ENCODE measurements at regions not wholly inside any gene's neighbourhood (a gene's known extent, or its start where the extent isn't known, plus 50 kb on each side); places are given as distances from the start of the nearest gene placed in this dataset.

GRCh38 chr7:156261581-156261980 lies 379.0 kb upstream of the RNF32 start:
- Histone ChIP-seq H3K27ac (ENCODE audit: insufficient read depth, low read depth, low read length) (no peak overlapping the region), H3K9me3 (replicated peaks; ENCODE audit: control insufficient read depth, insufficient read depth, low read length) (no peaks in the 10 kb centered on the region), H3K4me3 (replicated peaks in 1 of 3; ENCODE audit: insufficient read depth in 1 of 3, low read depth in 1 of 3, low read length in 3 of 3) (no peak overlapping the region), H3K9me1 (replicated peaks; ENCODE audit: control insufficient read depth, extremely low read depth, insufficient read depth, low read length) (no peaks in the 10 kb centered on the region), H3K79me2 (ENCODE audit: control insufficient read depth, insufficient read depth, low read length) (no peaks in the 10 kb centered on the region), H3K4me1 (ENCODE audit: control insufficient read depth, extremely low read depth, insufficient read depth, low read length) (no peaks in the 10 kb centered on the region), H3K9ac (replicated peaks; ENCODE audit: extremely low read depth, insufficient read depth, low read length) (no peak overlapping the region), H3K27me3 (ENCODE audit: control insufficient read depth in 2 of 2, insufficient read depth in 2 of 2, low read length in 2 of 2) (no peaks in the 10 kb centered on the region), H4K20me1 (replicated peaks; ENCODE audit: control insufficient read depth, extremely low read depth, insufficient read depth, low read length) (no peaks in the 10 kb centered on the region), H3K36me3 (ENCODE audit: control insufficient read depth in 2 of 2, extremely low read depth in 1 of 2, insufficient read depth in 2 of 2, low read length in 2 of 2) (no peaks in the 10 kb centered on the region), H3K4me2 (ENCODE audit: insufficient read depth, low read length) (no peak overlapping the region), H2AFZ (ENCODE audit: low read depth, low read length) (no peak overlapping the region)
- dilution Hi-C loops (cut with MboI; ENCODE audit: extremely low pct_ligation_motif_present, low sequenced_read_pairs) (no loop called here), intact Hi-C loops (cut with micrococcal nuclease) (no loop called here)
- TF ChIP-seq JUN (IDR thresholded peaks at IDR 0.05; ENCODE audit: borderline replicate concordance, insufficient read depth, insufficient read length, low read depth) = no peak
- no peak for TF ChIP-seq MYC (IDR thresholded peaks at IDR 0.05; ENCODE audit: low read depth, low read length)
- TF ChIP-seq FOS (IDR thresholded peaks at IDR 0.05; ENCODE audit: borderline replicate concordance, insufficient read depth, low read length) = no peak
- TF ChIP-seq MAX (IDR thresholded peaks at IDR 0.05; ENCODE audit: insufficient read depth, insufficient read length) = no peak
- TF ChIP-seq POLR2AphosphoS5 (IDR thresholded peaks at IDR 0.05; ENCODE audit: insufficient read depth, low read depth, low read length) = no peak
- no peak for TF ChIP-seq POLR2A (IDR thresholded peaks at IDR 0.05; ENCODE audit: low read depth, low read length)
- POLR2A ChIA-PET = interaction anchor here (0.7 kb wide), 1 partner anchor 147 kb away, joined by 5 read pairs; no protein-coding TSS in a partner anchor
- DNase-seq (ENCODE audit: low read depth, low spot score) = no peak
- no peak for FAIRE-seq
- CTCF ChIA-PET = interaction anchor here (1.1 kb wide), 1 partner anchor 444 kb away, joined by 3 read pairs; no protein-coding TSS in a partner anchor
- BruUV-seq (replicated peaks) = no TSS peak

- Histone ChIP-seq H3K4me2 (ENCODE audit: insufficient read depth, low read length) (no peak overlapping the region), H3K36me3 (ENCODE audit: control insufficient read depth in 2 of 2, extremely low read depth in 1 of 2, insufficient read depth in 2 of 2, low read length in 2 of 2) (no peaks in the 10 kb centered on the region), H3K9ac (replicated peaks; ENCODE audit: extremely low read depth, insufficient read depth, low read length) (no peak overlapping the region), H2AFZ (ENCODE audit: low read depth, low read length) (no peak overlapping the region), H4K20me1 (replicated peaks; ENCODE audit: control insufficient read depth, extremely low read depth, insufficient read depth, low read length) (no peaks in the 10 kb centered on the region), H3K4me1 (ENCODE audit: control insufficient read depth, extremely low read depth, insufficient read depth, low read length) (no peaks in the 10 kb centered on the region), H3K27ac (ENCODE audit: insufficient read depth, low read depth, low read length) (no peak overlapping the region), H3K9me3 (replicated peaks; ENCODE audit: control insufficient read depth, insufficient read depth, low read length) (no peaks in the 10 kb centered on the region), H3K9me1 (replicated peaks; ENCODE audit: control insufficient read depth, extremely low read depth, insufficient read depth, low read length) (no peaks in the 10 kb centered on the region), H3K27me3 (ENCODE audit: control insufficient read depth in 2 of 2, insufficient read depth in 2 of 2, low read length in 2 of 2) (no peaks in the 10 kb centered on the region), H3K79me2 (ENCODE audit: control insufficient read depth, insufficient read depth, low read length) (no peaks in the 10 kb centered on the region), H3K4me3 (replicated peaks in 1 of 3; ENCODE audit: insufficient read depth in 1 of 3, low read depth in 1 of 3, low read length in 3 of 3) (no peak overlapping the region)
- BruUV-seq (replicated peaks) = no TSS peak
- TF ChIP-seq MYC (IDR thresholded peaks at IDR 0.05; ENCODE audit: low read depth, low read length) = no peak
- no peak for TF ChIP-seq GATA2 (IDR thresholded peaks at IDR 0.05; ENCODE audit: insufficient read depth, insufficient read length, low read depth, low read length)
- no peak for TF ChIP-seq MAX (IDR thresholded peaks at IDR 0.05; ENCODE audit: insufficient read depth, insufficient read length)
- no peak for TF ChIP-seq FOS (IDR thresholded peaks at IDR 0.05; ENCODE audit: borderline replicate concordance, insufficient read depth, low read length)
- TF ChIP-seq POLR2A (IDR thresholded peaks at IDR 0.05; ENCODE audit: low read depth, low read length) = no peak
- TF ChIP-seq JUN (IDR thresholded peaks at IDR 0.05; ENCODE audit: borderline replicate concordance, insufficient read depth, insufficient read length, low read depth) = no peak
- no peak for TF ChIP-seq CTCF (IDR thresholded peaks at IDR 0.05; ENCODE audit: extremely low read depth in 1 of 2, insufficient read depth in 1 of 2, low read depth in 1 of 2, low read length in 2 of 2)
- FAIRE-seq = no peak
- POLR2A ChIA-PET = no interaction called here
- CTCF ChIA-PET = no interaction called here
- intact Hi-C loops (cut with micrococcal nuclease) = no loop called here
- DNase-seq (ENCODE audit: low read depth, low spot score) = no peak
- dilution Hi-C loops (cut with MboI; ENCODE audit: extremely low pct_ligation_motif_present, low sequenced_read_pairs) = no loop called here
These were observed 382.7 kb upstream of the RNF32 start for GRCh38 chr7:156257904-156258303.
